ENCODE measurements at regions not wholly inside any gene's neighbourhood (a gene's known extent, or its start where the extent isn't known, plus 50 kb on each side); places are given as distances from the start of the nearest gene placed in this dataset.
"Not testable (repeated sequence)": the region's sequence is repeated elsewhere in the genome, so short reads cannot be mapped to it uniquely, and the experiment has no call there.

DNA sequence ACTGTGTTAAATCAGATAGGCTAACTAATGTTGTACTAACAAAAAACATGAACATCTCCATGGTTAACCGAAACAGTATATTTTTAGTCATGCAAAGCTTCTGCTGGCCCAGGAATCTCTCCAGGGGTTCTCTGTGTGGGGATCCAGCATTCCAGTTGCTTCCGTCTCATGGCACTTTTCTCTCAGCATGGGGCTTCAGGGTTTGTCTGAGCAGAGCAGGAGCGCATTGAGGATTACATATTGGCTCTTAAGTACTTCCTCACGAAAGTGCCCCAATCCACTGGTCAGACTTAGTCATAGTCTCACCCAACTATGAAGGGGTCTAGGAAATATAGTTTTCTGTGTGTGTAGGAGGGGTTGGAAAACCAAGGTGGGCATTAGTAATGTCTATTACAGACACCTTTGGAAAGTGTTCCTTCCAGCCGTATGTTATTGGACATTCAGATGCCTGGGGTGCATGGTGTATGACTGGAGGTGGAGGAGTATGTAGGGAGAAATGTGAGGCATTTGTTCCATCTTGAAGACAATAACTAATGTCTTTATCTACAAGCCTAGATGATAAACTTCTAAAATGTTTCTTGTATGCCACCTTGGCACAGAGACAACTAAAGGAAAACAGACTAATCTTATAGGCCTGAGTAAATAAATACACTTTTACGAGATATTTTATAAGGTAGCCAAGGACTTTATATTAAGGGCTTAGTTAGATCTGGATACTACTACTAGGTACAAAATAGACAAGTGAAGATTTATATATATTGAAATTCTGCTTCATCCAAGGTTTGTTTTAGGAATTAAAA lies 123.8 kb upstream of the ZEB2 start:
- Histone ChIP-seq H3K36me3 (no peaks in the 10 kb centered on the region), H3K27ac (no peak overlapping the region), H3K4me3 (no peak overlapping the region), H3K4me1 (ENCODE audit: low read depth) (no peaks in the 10 kb centered on the region), H3K9me3 (ENCODE audit: low read depth) (no peaks in the 10 kb centered on the region), H3K27me3 (no peaks in the 10 kb centered on the region)
- TF ChIP-seq, protein P1, sequence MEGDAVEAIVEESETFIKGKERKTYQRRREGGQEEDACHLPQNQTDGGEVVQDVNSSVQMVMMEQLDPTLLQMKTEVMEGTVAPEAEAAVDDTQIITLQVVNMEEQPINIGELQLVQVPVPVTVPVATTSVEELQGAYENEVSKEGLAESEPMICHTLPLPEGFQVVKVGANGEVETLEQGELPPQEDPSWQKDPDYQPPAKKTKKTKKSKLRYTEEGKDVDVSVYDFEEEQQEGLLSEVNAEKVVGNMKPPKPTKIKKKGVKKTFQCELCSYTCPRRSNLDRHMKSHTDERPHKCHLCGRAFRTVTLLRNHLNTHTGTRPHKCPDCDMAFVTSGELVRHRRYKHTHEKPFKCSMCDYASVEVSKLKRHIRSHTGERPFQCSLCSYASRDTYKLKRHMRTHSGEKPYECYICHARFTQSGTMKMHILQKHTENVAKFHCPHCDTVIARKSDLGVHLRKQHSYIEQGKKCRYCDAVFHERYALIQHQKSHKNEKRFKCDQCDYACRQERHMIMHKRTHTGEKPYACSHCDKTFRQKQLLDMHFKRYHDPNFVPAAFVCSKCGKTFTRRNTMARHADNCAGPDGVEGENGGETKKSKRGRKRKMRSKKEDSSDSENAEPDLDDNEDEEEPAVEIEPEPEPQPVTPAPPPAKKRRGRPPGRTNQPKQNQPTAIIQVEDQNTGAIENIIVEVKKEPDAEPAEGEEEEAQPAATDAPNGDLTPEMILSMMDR (IDR thresholded peaks at IDR 0.05; ENCODE audit: low read depth, low read length): no peak
- DNase-seq (ENCODE audit: low read depth in 1 of 2, low spot score in 1 of 2): no peak

DNA sequence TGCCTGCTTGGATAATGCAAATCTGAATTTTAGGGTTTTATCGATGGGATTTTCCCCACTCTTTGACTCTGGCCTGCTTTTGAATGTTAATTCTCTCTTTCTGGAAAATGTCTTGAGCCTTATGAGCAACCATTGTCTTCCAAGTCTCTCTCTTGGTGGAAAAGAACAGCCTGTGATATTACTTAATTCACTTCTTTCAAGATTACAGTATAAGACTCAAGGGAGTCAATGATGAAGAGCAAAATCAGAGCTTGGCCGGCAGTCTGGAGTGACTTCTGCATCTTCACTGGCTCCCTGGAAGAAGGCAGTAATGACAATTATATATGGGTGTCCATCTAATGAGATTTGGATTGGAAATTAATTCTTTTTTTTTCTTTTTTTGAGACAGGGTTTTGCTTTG lies 122.9 kb upstream of the ZEB2 start:
- Histone ChIP-seq H3K9me3 (ENCODE audit: low read depth) (no peaks in the 10 kb centered on the region), H3K27me3 (no peaks in the 10 kb centered on the region), H3K4me1 (ENCODE audit: low read depth) (no peaks in the 10 kb centered on the region), H3K4me3 (no peak overlapping the region), H3K36me3 (no peaks in the 10 kb centered on the region), H3K27ac (no peak overlapping the region)
- TF ChIP-seq, protein P1 (IDR thresholded peaks at IDR 0.05; ENCODE audit: low read depth, low read length): no peak
- DNase-seq (ENCODE audit: low read depth in 1 of 2, low spot score in 1 of 2): no peak

DNA sequence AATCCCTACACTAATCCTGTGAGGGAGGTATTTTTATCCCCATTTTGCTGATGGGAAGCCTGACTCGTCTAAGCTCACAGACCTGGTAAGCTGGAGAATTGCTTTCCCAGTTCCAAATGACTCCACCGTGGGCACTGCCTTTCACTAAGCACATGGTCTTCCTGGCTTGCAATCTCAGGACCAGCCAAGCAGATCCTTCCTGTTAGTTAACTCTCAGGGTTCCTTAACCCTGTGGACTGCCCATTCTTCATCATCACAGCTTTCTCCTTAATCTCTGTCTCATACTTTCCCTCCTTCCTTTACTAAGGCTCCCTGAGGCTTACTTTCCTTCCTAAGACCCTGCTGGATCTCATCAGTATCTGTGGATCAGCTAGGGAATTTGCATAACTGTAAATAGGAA lies 122.2 kb upstream of the ZEB2 start:
- TF ChIP-seq, protein P1 (IDR thresholded peaks at IDR 0.05; ENCODE audit: low read depth, low read length): no peak
- Histone ChIP-seq H3K9me3 (ENCODE audit: low read depth) (no peaks in the 10 kb centered on the region), H3K36me3 (no peaks in the 10 kb centered on the region), H3K4me3 (no peak overlapping the region), H3K4me1 (ENCODE audit: low read depth) (no peaks in the 10 kb centered on the region), H3K27me3 (no peaks in the 10 kb centered on the region), H3K27ac (no peak overlapping the region)
- DNase-seq (ENCODE audit: low read depth in 1 of 2, low spot score in 1 of 2): no peak

DNA sequence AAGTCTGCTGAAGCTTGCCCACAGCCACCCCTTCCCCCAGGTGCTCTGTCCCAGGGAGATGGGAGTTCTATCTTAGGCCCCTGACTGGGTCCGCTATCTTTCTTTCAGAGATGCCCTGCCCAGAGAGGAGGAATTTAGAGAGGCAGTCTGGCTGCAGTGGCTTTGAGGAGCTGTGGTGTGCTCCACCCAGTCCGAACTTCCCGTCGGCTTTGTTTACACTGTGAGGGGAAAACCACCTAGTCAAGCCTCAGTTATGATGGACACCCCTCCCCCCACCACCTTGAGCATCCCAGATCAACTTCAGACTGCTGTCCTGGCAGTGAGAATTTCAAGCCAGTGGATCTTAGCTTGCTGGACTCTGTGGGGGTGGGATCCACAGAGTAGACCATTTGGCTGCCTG lies 118.3 kb upstream of the ZEB2 start:
- H3K4me3 ChIP-seq; H3K36me3 ChIP-seq; H3K27me3 ChIP-seq; H3K9me3 ChIP-seq (ENCODE audit: low read depth); H3K27ac ChIP-seq; DNase-seq (ENCODE audit: low read depth in 1 of 2, low spot score in 1 of 2); H3K4me1 ChIP-seq (ENCODE audit: low read depth): not testable (repeated sequence)

DNA sequence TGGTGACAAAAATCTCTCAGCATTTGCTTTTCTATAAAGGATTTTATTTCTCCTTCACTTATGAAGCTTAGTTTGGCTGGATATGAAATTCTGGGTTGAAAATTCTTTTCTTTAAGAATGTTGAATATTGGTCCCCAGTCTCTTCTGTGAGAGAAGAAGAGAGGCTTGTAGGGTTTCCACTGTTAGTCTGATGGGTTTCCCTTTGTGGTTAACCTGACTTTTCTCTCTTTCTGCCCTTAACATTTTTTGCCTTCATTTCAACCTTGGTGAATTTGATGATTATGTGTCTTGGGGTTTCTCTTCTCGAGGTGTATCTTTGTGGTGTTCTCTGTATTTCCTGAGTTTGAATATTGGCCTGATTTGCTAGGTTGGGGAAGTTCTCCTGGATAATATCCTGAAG lies 116.9 kb upstream of the ZEB2 start:
- H3K4me3 ChIP-seq; DNase-seq (ENCODE audit: low read depth in 1 of 2, low spot score in 1 of 2); H3K9me3 ChIP-seq (ENCODE audit: low read depth); H3K27ac ChIP-seq; H3K36me3 ChIP-seq; H3K4me1 ChIP-seq (ENCODE audit: low read depth); H3K27me3 ChIP-seq: not testable (repeated sequence)

DNA sequence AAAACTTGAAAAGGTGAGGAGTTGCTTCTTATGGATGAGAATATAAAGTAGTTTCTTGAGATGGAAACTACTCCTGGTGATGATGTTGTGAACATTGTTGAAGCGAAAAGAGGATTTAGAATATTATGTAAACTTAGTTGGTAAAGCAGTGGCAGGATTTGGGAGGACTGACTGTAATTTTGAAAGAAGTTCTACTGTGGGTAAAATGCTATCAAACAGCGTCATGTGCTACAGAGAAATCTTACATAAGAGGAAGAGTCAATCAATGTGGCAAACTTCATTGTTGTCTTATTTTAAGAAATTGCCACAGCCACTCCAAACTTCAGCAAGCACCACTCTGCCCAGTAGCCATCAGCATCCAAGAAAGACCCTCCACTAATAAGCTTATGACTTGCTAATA lies 112.9 kb upstream of the ZEB2 start:
- H3K9me3 ChIP-seq (ENCODE audit: low read depth): no peaks in the 10 kb centered on the region
- H3K4me1 ChIP-seq (ENCODE audit: low read depth): no peaks in the 10 kb centered on the region
- no peaks in the 10 kb centered on the region for H3K36me3 ChIP-seq
- TF ChIP-seq, protein P1 (IDR thresholded peaks at IDR 0.05; ENCODE audit: low read depth, low read length): no peak
- no peak overlapping the region for H3K27ac ChIP-seq
- no peak for DNase-seq (ENCODE audit: low read depth in 1 of 2, low spot score in 1 of 2)
- no peak overlapping the region for H3K4me3 ChIP-seq
- no peaks in the 10 kb centered on the region for H3K27me3 ChIP-seq
